ENCODE measurements at regions not wholly inside any gene's neighbourhood (a gene's known extent, or its start where the extent isn't known, plus 50 kb on each side); places are given as distances from the start of the nearest gene placed in this dataset.

- no peak for DNase-seq
- intact Hi-C loops (cut with DNase I; ENCODE audit: low total_unique reads), result no loop called here
Measured at GRCh38 chr16:85537331-85537788, 75.8 kb upstream of the GSE1 start.

GRCh38 chr16:85537795-85538401 is 75.2 kb upstream of the GSE1 start:
- H3K27ac ChIP-seq, result peak overlapping the region in 2 of 5 donors; percentile 11 to 17
- DNase-seq, result peak in 1 of 2 donors; percentile 58
- no peaks in the 10 kb centered on the region for H3K27me3 ChIP-seq
- H3K36me3 ChIP-seq, result no peaks in the 10 kb centered on the region
- peaks cover 20 to 56% (median 41%) of the 10 kb centered on the region in 4 donors for H3K4me1 ChIP-seq
- 70 to 86% (median 77%) methylated on average over 14 to 17 of the region's 17 CpGs for WGBS, 5 donors
- no peak overlapping the region for H3K4me3 ChIP-seq
- TF ChIP-seq POLR2AphosphoS5 (IDR thresholded peaks at IDR 0.05) (no peak), EP300 (IDR thresholded peaks at IDR 0.05) (no peak), POLR2A (IDR thresholded peaks at IDR 0.05) (no peak), CTCF (IDR thresholded peaks at IDR 0.05) (no peak)
- H3K9me3 ChIP-seq, result peaks cover 0 to 11% (median 7%) of the 10 kb centered on the region in 4 donors
- intact Hi-C loops (cut with DNase I; ENCODE audit: low total_unique reads), result no loop called here

More at GRCh38 chr16:85537331-85537788, 75.8 kb upstream of the GSE1 start:
- 94 to 97% (median 95%) methylated on average over 15 to 16 of the region's 16 CpGs for WGBS, 5 donors
- Histone ChIP-seq H3K4me3 (no peak overlapping the region), H3K4me1 (peaks cover 20 to 52% (median 38%) of the 10 kb centered on the region in 4 donors), H3K36me3 (no peaks in the 10 kb centered on the region), H3K27me3 (no peaks in the 10 kb centered on the region), H3K9me3 (peaks cover 0 to 11% (median 7%) of the 10 kb centered on the region in 4 donors), H3K27ac (peak overlapping the region in 1 of 5 donors; percentile 17)
- TF ChIP-seq POLR2AphosphoS5 (IDR thresholded peaks at IDR 0.05), result no peak
- TF ChIP-seq POLR2A (IDR thresholded peaks at IDR 0.05), result no peak

DNA sequence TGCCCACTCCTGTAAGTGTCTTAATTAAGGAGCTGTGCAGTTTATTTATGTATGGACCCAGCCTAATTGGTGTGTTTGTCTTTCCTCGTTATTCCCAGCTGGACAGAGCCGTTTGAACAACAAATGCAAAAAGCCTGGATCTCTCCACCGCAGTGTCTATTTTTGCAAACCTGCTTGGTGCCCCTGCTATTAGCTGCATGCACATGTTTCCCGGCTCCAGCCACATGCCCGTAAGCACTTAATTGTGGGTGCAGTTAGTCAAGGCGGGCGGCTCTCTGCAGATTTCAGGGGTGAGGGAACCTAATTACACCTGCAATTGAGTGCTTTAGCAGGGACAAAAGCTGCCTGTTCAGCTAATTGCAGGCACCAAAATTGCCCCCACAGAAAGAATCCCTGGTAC is 74.0 kb upstream of the GSE1 start:
- Histone ChIP-seq H3K27ac (no peak overlapping the region), H3K4me3 (no peak overlapping the region), H3K27me3 (no peaks in the 10 kb centered on the region), H3K4me1 (peaks cover 20 to 56% (median 41%) of the 10 kb centered on the region in 4 donors), H3K9me3 (peaks cover 0 to 11% (median 7%) of the 10 kb centered on the region in 4 donors), H3K36me3 (no peaks in the 10 kb centered on the region)
- peak in 1 of 2 donors; percentile 24 for DNase-seq
- intact Hi-C loops (cut with DNase I; ENCODE audit: low total_unique reads), result no loop called here
- 79 to 91% (median 90%) methylated on average over 7 of the region's 7 CpGs for WGBS, 5 donors
- TF ChIP-seq EP300 (IDR thresholded peaks at IDR 0.05) (no peak), POLR2A (IDR thresholded peaks at IDR 0.05) (no peak), POLR2AphosphoS5 (IDR thresholded peaks at IDR 0.05) (no peak), CTCF (IDR thresholded peaks at IDR 0.05) (no peak)

DNA sequence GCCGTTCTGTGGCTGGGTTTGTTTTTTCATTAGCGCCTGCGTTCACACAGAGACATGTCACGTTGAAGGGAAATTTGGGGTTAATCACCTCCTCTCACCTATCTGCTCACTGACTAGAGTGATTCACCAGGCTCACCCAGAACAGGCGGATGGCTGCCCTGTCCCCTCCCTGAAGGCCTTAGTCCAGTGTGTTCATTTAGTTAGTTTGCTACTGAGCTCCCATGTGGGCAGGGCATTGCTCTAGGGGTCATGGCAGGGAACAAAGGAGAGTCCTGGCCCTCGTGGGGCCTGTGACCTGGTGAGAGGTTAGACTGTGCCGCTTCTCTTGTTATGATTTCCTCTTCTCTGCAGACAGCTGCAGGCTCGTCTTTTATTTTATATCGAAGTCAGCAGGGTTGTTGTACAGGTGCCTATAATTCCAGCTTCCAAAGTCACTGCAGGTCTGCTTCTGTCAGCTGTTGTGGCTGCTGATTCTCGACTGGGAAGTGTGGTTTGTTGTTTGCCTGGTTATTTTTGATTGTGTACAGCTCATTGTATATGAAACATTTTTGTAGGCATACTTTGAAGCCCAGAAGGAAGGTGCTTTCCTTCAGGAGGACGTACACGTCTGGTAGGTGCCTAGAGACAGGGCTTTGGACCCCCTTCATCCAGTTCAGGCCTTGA is 73.4 kb upstream of the GSE1 start:
- Histone ChIP-seq H3K27ac (no peak overlapping the region), H3K27me3 (no peaks in the 10 kb centered on the region), H3K36me3 (no peaks in the 10 kb centered on the region), H3K4me3 (no peak overlapping the region), H3K9me3 (peaks cover 0 to 11% (median 7%) of the 10 kb centered on the region in 4 donors), H3K4me1 (peaks cover 20 to 62% (median 38%) of the 10 kb centered on the region in 4 donors)
- intact Hi-C loops (cut with DNase I; ENCODE audit: low total_unique reads), result no loop called here
- no peak for DNase-seq
- 88 to 95% (median 91%) methylated on average over 12 of the region's 12 CpGs for WGBS, 5 donors
- TF ChIP-seq POLR2AphosphoS5 (IDR thresholded peaks at IDR 0.05) (no peak), CTCF (IDR thresholded peaks at IDR 0.05) (no peak), EP300 (IDR thresholded peaks at IDR 0.05) (no peak), POLR2A (IDR thresholded peaks at IDR 0.05) (no peak)
